ENCODE measurements at regions not wholly inside any gene's neighbourhood (a gene's known extent, or its start where the extent isn't known, plus 50 kb on each side); places are given as distances from the start of the nearest gene placed in this dataset.

DNA sequence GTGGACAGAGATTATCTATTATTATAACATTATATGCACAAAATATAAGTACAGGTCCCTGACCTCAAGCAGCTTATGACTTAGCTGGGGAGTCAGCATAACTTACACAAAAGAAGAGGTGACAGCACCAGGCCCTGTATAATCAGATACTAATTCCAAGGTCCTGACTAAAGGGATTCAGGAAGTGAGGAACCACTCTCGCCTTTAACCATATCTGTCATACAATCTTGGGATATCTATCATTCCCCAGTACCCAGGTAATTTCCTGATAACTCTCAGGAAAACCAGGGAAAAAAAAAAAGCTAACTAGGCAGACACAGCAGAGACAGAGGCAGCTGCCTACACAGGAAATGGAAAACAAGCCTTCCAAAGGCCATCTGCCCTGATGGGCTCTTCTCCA is 78.5 kb upstream of the CAMK1G start:
- no peak for DNase-seq (ENCODE audit: low spot score)

DNA sequence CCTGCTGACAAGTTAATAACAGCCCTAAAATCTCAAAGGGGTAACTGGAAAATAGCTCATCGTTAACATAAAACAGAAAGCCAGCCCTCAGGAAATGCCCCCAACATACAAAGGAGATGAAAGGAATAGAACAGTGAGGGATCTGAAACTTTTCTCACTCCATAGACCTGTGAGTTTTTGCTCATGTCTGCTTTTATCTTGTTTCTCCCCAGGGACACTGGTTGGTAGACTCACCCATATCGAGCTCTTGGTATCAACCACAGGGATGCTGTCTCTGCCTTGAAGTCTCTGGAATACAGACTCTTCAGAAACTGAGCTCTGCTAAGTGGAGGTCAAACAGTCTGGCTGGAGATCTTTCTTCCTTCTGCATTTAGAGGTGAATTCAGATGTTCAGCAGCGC is 77.4 kb upstream of the CAMK1G start:
- DNase-seq (ENCODE audit: low spot score): no peak

- no peak for DNase-seq (ENCODE audit: low spot score)
Measured at GRCh38 chr1:209509039-209509438, 74.5 kb upstream of the CAMK1G start.

DNA sequence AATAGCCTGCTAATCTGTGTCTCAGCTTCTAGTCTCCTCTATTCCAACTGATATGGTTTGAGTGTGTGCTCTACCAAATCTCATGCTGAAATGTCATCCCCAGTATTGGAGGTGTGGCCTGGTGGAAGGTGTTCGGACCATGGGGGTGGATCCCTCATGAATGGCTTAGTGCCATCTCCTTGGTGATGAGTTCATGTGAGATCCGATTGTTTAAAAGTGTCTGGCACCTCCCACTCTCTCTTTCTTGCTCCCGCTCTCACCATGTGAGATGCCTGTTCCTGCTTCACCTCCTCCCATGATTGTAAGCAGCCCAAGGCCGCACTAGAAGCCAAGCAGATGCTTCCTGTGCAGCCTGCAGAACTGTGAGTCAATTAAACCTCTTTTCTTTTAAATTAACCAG is 73.5 kb upstream of the CAMK1G start:
- no peak for DNase-seq (ENCODE audit: low spot score)

DNA sequence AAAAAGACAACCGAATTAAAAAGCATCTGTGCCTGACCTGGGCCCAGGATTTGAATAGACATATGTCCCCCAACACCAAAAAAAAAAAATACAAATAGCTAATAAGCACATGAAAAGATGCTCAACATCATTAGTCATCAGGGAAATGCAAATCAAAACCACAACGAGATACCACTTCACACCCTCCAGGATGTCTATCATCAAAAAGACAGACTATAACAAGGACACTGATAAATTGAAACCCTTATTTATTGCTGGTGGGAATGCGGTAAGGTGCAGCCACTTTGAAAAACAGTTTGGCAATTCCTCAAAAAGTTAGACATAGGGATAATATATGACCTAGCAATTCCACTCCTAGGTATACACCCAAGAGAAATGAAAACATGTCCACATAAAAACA is 72.3 kb upstream of the CAMK1G start:
- no peak for DNase-seq (ENCODE audit: low spot score)

DNA sequence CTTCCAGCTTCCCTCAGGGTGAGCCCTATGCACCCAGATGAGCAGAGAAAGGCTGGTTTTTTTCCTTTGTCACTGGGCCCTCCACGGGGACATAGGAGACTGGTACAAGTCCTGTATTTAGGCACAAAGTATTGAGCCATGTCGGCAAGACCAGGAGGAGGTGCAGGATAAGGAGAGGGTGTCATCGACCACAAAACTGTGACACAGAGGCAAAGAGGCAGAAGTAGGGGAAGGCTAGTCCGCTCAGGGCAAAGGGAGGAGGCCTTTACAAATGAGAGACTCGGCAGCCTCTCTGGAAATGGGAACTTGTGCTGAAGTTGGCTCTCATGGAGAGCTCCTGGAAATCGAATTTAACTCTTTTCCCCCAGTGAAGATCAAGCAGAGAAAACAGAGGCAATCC is 70.7 kb upstream of the CAMK1G start:
- DNase-seq (ENCODE audit: low spot score): no peak

DNA sequence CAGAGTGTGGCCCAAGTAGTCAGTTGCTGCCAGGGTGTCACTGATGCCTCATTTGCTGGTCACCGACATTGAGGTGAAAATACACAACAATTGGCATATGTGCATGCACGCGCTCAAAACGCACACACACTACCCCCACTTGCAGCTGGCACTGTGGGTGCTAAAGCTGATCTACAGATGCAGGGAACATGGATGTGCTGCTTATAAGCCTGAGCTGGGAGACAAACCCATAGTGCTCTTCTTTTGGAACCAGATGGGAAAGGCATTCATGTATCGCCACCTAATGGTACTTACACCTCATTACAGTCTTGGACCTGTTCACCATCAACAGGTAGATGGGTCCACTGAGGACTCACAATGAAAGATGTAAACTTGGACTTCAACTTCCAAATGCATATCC is 70.3 kb upstream of the CAMK1G start:
- no peak for DNase-seq (ENCODE audit: low spot score)

- DNase-seq (ENCODE audit: low spot score): no peak
Measured at GRCh38 chr1:209516771-209517680, 66.5 kb upstream of the CAMK1G start.

GRCh38 chr1:209517681-209518050 is 65.8 kb upstream of the CAMK1G start:
- DNase-seq (ENCODE audit: low spot score): no peak

DNA sequence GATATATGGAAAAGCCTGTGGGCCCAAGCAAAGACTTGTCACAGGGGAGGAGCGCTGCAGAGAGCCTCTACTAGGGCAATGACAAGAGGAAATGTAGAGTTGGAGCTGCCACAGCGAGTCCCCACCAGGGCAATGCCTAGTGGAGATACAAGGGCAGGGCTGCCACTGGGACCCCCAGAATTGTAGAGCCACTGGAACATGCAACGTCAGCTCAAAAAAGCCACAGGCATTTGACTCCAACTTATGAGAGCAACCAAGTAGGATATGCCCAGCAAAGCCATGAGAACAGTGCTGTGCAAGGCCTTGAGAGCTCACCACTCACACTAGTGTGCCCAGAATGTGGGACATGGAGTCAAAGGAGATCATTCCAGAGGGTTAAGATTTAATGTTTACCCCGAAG is 63.7 kb upstream of the CAMK1G start:
- DNase-seq (ENCODE audit: low spot score): no peak

- DNase-seq (ENCODE audit: low spot score): no peak
Measured at GRCh38 chr1:209522826-209523225, 60.7 kb upstream of the CAMK1G start.

DNA sequence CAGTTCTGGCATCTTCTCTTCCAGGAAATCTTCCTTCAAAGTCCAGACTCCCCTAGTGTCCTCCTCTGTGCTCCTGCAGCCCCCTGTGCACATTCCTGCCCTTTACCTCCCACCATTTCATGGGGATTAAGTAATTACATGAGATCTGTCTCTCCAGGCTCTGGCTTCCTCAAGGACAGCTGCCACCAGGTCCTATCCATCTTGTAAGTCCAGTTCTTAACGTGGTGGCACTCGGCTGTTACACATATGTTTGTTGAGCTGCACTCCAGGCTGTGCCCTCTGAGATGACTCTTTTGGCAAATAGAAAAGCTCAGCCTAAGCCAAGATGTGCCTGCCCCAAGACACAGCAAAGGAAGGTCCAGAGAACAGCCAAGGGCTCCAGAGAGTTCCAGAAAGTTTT is 57.4 kb upstream of the CAMK1G start:
- no peak for DNase-seq (ENCODE audit: low spot score)

DNA sequence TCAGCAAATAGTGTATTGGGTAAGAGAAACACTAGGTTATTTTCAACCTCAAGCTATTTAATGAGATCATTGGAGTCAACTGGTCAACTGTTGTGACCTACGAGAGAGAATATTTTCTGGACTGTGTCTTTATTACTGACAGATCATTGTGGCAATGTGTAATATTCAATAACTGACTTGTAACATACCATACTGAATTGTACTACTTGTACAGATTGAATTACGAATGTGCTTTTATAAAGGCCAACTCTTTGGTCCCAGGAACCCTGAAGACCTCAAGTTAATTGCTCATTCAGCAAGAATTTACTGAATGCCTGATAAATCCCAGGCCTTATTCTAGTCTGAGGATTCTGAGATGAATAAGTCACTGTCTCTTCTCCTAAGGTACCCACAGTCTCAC is 56.1 kb upstream of the CAMK1G start:
- DNase-seq (ENCODE audit: low spot score): no peak

DNA sequence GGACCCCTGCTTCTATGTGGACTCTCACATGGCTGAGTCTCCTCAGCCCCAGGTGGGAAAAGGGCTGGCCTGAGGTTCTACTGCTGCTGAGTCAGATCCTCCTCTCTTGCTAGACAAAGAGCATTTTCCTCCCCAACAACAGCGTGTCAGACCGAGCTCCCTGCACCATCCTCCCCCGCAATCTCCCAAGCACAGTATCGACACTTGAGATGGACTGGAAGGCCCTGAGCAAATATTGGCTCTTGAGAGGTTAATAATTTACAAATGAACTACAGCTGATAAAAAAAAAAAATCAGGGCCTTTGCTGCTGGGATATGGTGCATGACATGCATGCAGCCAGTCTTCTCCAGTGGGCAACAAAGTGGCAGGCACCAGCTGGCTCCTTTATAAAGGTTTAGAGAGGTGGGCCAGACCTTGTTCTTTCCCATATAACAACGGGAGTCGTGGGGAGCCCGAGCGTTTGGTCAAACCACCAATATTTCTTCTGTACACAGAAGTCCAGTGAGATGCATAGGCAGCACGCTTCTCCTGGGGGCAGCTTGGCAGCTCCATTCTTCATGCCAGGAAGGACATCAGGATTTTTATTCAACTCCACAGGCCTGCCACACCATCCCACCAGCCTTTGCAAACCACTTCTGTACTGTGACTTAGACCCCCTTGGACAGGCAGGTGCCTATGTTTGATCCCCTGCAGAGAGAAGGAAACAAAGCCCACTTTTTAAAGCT is 55.4 kb upstream of the CAMK1G start:
- DNase-seq (ENCODE audit: low spot score): no peak

- DNase-seq (ENCODE audit: low spot score): no peak
Measured at GRCh38 chr1:209529233-209529632, 54.3 kb upstream of the CAMK1G start.

DNA sequence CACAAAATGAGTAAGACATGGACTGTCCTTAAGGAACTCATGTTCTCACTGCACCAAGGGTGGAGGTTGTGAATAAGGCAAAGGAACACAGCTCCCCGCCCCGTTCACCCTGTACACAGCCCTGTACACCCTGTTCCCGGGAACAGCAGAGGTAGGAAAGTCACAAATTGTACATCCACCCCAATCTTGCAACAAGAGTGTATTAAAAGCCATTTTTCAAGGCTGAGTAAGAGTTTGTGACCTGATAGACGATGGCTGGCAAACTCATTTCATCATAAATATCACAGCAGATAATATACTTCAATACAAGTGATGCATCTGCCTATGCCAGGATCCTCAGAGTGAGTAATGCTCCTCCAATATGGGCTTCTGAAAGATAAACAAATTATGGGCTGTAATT is 52.5 kb upstream of the CAMK1G start:
- DNase-seq (ENCODE audit: low spot score): no peak

GRCh38 chr1:209531549-209531948 is 52.0 kb upstream of the CAMK1G start:
- DNase-seq (ENCODE audit: low spot score): no peak
